GM19043 (cell line): ENCODE measurements at regions not wholly inside any gene's neighbourhood (a gene's known extent, or its start where the extent isn't known, plus 50 kb on each side); places are given as distances from the start of the nearest gene placed in this dataset.

ENCODE experiments used
- ATAC-seq: cut with Tn5 transposase; IDR thresholded peaks from one replicate; pipeline ENCODE4 v1.9.1; 2021; ENCODE audit warnings: low read depth; ENCODE audit not compliant: unreplicated experiment

DNA sequence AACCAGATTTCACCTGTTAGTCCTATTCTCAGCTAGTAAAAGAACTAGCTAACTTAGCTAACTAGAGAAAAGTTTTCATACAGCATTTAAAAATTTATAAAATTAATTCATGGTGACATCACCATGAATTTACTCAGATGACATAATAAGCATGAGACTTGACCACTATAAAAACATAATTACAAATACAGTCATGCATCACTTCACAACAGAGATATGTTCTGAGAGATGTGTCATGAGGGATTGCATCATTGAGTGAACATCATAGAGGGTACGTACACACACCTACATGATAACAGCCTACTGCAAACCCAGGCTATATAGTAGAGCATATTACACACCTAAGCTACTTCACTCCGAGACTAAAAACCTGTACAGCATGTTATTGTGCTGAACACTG lies 481.3 kb upstream of the CHAC2 start:
- ATAC-seq: no peak

DNA sequence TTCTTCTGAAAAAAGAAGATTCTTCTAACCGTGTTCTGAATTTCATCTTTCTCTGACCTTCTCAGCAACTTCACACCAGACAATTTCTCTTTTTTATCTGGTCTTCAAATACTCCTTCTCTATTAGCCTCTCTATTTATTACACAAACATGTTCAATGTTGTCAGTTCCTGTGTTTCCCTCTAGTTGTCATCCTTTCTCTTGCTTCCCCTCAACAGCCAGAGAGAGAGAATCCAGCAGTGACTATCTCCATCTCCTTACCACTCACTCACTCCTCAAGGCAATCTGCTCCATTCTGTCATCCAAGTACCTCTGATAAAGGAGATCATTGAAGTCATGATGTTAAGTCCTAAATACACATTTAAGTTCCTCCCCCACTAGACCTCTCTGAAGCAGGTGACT lies 491.9 kb upstream of the CHAC2 start:
- no peak for ATAC-seq

DNA sequence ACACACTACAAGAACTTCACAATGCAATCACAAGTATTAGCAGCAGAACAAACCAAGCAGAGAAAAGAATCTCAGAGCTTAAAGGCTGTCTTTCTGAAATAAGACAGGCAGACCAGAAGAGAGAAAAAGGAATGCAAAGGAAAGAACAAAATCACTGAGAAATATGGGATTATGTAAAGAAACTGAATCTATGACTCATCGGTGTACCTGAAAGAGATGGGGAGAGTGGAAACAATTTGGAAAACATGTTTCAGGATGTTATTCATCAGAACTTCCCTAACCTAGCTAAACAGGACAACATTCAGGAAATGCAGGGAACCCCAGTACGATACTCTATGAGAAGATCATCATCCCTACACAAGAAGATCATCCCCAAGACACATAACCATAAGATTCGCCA lies 499.0 kb upstream of the CHAC2 start:
- no peak for ATAC-seq

DNA sequence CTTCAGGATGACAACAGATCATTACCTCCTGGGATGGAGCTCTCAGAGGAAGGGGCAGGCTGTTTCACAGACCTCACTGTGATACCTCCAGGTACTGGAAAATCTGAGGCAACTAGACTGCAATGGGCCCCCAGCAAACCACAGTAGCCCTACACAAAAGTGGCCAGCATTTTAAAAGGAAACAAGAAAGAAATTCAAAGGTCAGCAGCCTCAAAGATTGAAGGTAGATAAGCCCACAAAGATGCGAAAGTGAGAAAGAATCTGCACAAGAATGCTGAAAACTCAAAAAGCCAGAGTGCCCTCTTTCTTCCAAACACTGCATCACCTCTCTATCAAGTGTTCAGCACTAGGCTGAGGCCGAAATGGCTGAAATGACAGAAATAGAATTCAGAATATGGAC lies 499.5 kb upstream of the CHAC2 start:
- no peak for ATAC-seq

DNA sequence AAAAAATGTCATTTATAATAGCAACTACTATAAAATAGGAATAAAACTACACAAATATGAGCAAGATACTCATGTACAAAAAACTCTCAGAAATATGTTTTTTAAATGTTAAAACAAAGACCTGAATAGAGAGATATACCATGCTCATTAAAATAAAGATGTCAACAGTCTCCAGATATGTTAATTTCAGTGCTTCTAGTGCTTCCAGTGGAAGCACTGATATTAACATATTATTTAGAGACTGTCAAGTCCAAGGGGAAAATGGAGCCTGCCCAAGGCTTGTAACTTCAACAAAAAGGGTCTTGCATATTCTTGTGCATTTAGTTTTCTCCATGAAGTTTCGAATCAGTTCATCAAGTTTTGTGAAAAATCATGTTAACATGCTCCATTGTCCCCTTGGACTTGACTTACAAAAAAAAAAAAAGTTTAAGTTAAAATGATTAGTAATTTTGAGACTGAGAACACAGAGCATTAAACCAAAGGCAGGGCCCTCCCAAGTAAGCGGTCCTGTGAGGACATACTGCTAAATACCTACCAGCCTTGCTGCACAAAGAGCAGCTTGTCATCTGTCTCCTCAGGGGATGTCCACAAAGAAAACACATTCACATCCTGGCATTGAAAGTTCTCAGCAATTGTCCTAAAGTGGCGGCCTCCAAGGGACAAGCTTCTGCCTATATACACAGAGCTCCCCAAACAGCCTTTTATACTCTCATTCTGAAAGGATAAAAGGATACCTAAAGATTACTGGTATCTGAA lies 501.9 kb upstream of the CHAC2 start:
- no peak for ATAC-seq

DNA sequence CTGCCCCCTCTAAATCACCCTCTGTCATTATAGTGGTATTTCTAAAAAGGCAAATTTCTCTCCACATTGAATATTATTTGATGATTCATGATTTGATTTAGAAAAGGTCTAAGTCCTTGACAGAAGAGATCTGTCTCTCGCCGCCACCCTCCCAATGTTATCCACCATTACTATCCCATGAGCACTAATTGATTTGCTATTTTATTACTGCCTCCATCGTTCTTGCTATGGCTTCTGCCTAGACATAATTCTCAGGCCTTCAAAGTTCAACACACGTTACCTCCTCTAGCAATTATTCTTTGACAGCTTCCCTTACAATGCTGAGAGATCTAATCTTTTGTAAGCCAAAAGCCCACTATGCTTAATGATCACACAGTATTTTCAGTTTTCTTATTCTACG lies 507.0 kb upstream of the CHAC2 start:
- ATAC-seq: no peak

DNA sequence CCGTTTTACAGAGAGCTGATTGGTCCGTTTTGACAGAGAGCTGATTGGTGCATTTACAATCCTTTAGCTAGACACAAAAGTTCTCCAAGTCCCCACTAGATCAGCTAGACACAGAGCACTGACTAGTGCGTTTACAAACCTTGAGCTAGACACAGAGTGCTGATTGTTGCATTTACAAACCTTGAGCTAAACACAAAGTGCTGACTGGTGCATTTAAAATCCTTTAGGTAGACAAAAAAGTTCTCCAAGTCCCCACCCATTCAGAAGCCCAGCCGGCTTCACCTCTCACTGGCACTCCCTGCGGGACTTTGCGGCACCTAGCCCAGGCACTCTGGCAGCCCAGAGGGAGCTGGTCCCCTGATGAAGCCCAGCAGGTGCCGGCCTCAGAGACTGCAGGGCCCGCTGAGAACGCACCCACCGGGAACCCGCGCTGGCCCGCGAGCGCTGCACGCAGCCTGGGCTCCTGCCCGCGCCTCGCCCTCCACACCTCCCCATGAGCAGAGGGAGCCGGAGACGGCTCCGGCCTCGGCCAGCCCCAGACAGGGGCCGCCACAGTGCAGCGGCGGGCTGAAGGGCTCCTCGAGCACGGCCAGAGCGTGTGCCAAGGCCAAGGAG lies 508.1 kb upstream of the CHAC2 start:
- ATAC-seq: no peak

DNA sequence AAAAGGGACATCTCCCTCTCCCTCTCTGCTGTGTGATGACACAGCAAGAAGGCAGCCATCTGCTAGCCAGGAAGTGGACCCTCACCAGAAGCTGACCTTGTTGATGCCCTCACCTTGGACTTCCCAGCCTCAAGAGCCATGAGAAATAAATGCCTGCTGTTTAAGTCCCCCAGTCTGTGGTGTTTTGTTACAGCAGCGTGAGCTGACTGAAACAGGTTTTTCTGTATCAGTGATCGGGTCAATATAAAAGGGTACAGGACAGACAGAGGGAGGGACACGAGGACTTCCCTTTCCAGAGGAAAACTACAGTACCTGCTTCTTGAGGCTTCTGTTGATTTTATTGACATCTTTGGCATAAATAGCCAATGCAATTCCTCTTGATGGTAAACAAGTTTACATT lies 510.3 kb upstream of the CHAC2 start:
- ATAC-seq: no peak

DNA sequence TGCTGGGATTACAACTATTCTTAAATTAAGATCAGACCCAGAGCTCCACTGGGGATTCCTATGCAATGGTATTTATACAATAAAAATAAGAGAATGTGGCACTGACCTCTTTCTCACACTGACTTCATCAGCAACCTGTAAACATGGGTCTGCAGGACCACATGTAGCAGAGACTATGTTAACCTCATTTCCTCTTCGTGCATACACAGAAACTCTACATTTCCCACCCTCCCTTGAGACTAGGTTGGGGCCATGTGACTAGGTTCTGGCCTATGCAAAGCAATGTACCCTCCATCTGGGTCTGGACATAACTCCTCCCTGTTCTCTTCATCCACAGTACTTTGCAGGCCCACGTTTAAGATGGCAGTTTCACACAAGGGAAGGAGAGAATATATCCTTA lies 514.4 kb upstream of the CHAC2 start:
- no peak for ATAC-seq

DNA sequence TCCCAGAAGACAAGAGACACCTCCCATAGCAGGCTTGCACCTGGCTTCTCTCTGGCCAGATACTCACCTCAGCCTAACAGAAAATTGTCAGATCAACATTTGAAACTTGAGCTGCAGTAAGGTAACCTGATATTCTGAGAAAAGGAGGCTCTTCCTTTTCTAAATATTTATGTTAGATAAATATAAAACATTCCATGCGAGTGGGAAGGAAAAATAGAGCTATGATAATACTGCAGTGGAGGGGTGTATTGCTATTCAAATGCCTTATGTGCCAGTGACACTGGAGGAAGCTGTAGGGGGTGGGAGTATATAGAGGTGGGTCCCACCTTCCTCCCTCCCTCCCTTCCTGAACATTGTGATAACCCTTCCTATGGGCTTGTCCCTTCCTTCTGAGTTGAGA lies 515.5 kb upstream of the CHAC2 start:
- no peak for ATAC-seq

DNA sequence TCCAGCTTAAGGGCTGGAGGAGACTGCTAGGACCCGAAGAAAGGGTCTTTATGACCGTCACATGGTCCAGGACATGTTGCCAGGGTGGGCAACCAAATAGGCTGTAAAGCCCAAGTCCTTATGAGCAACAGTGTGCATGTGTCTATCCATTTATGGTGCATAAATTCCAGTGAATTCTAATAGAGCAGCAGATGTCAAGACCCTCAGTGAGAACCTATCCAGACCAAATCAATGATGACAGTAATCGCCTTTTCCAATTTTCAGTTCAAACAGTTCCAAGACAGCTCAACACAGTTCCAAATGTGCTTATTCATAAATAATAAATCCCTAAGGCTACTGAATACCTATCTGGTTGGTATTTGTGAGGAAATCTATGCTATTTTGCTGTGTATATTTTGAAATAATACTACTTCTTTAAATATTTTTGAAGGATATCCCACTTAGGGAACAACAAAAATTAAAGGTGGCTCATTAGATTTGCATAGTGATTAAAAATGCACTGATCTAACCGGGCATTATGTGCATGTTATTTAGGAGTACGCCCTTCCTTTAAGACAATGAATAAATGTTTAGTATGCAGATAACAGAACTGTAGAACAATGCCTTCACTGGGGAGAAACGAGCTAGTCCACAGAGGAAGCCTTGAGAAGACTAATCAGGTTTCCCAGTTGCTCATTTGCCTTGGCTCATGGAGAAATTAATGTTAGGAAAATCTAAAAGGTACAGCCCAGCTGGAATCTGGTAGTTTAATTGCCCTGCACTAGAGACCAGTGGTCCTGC lies 519.5 kb upstream of the CHAC2 start:
- no peak for ATAC-seq

DNA sequence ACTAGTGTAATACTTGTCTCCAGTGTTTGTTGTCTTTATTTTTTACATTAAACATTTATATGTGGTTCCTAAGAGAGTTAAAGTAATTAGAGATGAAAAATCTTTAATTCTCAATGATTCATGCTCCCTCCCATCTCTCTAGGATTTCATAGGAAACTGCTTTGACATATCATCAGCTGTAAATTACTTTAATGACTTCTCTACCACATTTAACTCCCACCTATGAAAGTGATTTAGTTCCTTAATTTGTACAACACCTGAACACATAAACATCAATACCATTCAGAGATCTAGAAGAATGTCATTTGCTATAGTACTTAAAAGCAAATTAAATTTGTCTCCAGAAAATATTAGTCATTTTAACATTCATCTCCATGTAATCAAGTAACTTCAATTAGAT lies 524.2 kb upstream of the CHAC2 start:
- no peak for ATAC-seq

DNA sequence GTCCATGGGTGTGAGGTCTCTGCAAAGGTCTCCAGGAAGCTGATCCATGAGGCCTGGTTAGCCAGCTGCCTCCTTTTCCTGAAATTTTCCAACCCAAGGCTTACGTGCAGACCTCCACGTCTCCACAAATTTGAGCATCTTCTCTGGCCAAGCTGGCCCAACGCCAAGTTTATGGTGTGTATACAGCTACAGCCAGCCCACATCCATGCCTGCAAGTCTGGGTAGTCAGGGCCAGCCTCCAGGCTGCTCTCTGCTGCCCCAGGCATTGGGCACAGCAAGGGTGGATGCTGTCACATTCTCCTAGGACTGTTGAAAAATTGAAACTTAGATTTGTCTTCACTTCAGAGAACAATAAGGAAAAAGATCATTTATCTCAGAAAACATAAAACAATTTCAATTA lies 525.5 kb upstream of the CHAC2 start:
- no peak for ATAC-seq

DNA sequence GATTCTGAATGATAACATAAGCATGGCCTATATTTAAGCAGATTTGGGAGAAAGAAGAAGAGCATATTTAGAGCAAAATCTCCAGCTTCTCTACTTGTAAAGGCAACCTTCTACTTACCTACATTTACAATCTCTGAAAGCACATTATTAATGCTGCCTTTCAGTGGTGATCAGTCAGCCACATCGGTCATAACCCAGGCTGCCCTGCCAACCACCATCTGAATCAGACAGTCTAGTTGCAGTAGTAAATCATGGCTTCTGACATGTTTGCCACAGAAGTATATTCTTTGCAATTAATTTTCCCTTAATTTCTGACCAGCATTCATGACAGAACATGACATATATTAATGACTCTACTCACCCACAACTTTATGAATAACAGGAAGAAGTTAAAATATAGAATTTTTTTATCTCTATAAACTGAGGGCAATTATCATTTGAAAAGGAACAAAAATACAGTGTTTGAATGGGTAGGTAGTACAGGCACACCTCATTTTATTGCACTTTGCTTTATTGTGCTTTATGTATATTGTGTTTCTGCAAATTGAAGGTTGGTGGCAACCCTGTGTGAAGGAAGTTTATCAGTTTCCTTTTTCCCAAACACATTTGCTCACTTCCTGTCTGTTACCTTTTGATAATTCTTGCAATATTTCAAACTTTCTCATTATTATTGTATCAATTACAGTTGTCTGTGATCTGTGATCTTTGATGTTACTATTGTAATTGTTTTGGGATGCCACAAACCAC lies 531.6 kb upstream of the CHAC2 start:
- no peak for ATAC-seq

DNA sequence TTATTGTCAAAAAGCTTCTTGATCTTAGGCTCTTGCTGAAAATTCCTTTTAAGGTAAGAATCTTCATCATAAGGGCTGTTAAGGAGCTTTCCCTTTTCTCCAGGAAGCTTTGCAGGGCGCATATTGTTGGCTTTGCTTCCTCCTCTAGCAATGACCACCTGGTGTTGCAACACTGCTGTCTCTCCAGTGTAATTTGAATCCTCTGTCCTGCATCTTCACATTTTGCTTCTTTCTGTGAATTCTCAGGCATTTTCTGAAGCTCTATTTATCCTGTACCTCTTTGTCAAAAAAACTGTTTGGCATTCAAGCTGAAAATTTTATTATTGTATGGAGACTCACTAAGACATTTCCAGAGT lies 533.1 kb upstream of the CHAC2 start:
- no peak for ATAC-seq

DNA sequence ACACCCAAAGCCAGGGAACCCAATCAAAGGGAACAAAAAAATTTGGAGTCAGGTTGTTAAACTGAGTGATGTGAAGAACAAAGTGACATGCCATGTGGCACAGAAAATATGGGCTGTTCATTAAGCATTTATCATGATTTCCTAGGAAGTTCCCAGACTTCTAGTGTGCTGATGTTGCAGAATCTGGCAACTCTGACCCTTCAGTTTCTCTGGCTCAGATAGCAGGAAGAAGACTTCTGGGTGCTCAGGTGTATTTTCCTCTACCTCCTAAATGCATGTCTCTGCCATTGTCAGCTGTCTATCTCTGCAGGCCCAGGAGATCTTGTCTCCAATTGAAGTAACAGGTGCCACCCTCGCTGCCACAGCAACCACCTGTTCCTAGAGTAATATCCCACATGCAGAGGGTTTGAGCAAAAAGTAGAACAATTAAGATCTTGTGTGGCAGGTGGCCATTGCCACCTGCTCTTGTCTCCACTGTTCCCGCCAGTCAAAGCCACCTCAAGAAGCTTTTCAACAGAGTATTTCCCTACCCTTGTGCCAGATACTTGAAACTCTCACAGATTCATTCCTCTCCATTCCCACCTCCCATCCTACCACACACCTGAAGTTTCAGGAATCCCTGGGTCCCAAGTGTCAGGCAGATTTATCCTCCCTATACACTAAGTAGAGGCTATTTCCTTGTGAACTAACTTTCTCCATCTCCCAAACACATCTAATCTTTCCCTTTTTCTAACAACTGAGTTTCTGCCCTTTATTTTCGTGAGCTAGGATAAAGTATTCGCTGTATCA lies 533.7 kb upstream of the CHAC2 start:
- ATAC-seq: no peak

DNA sequence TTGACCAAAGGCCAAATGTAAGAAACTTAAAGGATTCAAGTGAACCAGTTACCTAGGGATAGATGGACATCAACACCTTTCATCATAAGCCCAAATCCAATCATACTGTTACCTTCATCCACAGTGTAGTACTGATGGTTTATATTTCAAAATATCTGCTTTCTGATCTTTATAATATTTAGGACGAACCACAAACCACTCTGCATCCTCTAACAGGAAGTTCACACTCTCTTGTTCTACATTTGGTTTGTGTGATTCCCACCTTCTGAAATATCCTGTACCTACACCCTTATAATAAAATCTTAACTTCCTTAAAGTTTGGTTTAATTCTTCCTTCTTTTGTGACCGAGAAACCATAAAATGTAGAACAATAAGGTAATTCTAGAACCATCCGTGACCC lies 535.7 kb upstream of the CHAC2 start:
- ATAC-seq: no peak

DNA sequence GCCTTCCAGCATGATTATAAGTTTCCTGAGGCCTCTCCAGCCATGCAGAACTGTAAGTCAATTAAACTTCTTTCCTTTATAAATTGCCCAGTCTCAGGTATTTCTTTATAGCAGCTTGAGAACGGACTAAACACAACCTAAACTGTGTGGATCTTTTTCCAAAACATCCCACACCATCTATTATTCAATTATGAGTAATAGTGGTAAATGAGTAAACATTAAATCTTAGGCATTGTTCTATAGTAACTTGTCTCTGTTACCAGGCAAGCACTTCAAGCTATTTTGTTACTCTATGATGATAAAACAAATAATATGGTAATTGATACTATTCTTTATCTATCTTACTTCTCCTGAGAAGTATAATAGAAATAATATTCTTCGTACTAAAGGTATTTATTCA lies 536.9 kb upstream of the CHAC2 start:
- ATAC-seq: no peak

DNA sequence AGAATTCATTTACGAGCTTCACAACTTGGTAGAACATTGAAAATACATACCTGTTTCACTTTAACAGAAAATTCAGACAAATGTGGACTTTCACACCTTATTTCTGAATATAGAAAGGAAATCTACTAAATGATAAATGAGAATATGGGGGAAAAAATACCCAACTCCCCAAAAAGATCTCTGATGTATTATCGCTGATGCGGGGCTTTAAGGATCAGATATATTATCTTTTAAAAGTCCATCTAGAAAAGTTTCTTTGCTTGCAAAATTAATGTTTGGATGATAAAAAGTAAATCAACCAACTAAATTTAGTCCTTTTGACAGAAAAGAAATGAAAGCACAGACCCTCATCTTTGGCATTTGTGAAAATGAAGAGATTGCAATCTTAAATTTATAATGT lies 540.1 kb upstream of the CHAC2 start:
- ATAC-seq: no peak

DNA sequence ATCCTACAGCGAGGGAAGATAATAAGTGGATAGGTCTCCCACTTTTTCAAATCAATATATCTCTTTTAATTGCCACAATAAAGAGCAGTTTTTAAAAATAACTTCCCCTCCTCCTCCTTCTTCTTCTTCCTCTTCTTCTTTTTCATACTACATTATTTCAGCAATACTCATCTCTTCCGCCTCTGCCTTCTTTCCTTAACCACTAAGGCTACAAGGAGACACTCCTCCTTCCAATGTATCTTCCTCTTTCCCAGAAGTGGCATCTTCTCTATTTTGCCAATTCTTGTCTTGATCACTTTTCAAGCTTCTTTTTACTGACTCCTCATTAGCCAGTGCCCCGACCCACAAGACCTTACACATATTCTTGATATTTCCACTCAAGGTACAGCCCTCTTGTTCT lies 546.6 kb upstream of the CHAC2 start:
- no peak for ATAC-seq

DNA sequence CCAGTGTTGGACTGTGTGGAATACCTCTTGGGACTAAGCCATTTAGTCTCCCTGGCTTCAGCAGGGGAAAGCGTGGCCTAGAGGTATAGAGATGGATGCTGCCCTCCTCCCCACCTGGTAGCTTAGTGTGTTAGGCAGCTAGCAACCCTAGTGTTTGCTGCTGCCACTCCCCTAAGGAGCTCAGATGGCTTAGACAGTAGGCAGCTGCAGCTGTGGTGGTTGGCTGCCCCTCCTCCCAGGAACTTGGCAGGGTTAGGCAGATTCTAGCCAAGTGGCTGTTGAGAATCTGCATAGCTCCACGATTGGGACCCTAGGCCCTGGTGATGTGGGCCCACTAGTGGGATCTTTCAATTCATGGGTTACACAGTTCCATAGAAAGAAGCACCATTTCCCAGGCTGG lies 550.4 kb upstream of the CHAC2 start:
- ATAC-seq: no peak
